PC-9 (cell line): ENCODE measurements at regions not wholly inside any gene's neighbourhood (a gene's known extent, or its start where the extent isn't known, plus 50 kb on each side); places are given as distances from the start of the nearest gene placed in this dataset.

Experiments used
- EZH2 ChIP-seq: fragments of 200-600 bp; sonication (generic); IDR thresholded peaks from 2 replicates; pipeline ENCODE4 v1.8.0; 2017; ENCODE audit warnings: antibody characterized with exemption, low read depth
- TF ChIP-seq, protein P1 (sequence below): fragments of 200-600 bp; sonication (generic); conservative IDR thresholded peaks from 2 replicates; pipeline ENCODE4 v1.6.1; 2017; ENCODE audit warnings: mixed run types, antibody characterized with exemption, mild to moderate bottlenecking, moderate library complexity

DNA sequence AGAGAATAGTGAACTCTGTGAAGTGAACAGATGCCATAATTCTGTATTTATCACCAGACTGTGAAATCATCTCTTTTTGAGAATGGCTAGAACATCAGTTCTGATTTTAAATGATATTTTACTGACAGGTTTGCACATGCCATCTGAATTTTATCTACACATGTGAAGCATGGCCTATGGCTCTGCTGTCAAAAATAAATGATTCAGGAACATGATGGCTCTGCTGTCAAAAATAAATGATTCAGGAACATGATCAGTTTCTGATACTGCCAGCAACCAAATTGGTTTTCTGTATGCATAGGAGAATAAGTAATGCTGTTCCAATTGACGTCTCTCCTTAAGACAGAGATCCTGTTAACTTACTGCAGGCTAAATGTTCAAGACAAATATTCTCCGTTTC, 70.6 kb upstream of the TLL1 start:
- TF ChIP-seq, protein P1, sequence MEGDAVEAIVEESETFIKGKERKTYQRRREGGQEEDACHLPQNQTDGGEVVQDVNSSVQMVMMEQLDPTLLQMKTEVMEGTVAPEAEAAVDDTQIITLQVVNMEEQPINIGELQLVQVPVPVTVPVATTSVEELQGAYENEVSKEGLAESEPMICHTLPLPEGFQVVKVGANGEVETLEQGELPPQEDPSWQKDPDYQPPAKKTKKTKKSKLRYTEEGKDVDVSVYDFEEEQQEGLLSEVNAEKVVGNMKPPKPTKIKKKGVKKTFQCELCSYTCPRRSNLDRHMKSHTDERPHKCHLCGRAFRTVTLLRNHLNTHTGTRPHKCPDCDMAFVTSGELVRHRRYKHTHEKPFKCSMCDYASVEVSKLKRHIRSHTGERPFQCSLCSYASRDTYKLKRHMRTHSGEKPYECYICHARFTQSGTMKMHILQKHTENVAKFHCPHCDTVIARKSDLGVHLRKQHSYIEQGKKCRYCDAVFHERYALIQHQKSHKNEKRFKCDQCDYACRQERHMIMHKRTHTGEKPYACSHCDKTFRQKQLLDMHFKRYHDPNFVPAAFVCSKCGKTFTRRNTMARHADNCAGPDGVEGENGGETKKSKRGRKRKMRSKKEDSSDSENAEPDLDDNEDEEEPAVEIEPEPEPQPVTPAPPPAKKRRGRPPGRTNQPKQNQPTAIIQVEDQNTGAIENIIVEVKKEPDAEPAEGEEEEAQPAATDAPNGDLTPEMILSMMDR = no peak
- no peak for TF ChIP-seq EZH2
